ENCODE measurements at regions not wholly inside any gene's neighbourhood (a gene's known extent, or its start where the extent isn't known, plus 50 kb on each side); places are given as distances from the start of the nearest gene placed in this dataset.
"Not testable (repeated sequence)": the region's sequence is repeated elsewhere in the genome, so short reads cannot be mapped to it uniquely, and the experiment has no call there.

GRCh38 chr2:132268977-132269523 is 107.3 kb upstream of the ANKRD30BL start:
- H2AFZ ChIP-seq (ENCODE audit: low read length) = no peak overlapping the region
- H3K9me2 ChIP-seq (replicated peaks; ENCODE audit: low read depth, low read length) = no peaks in the 10 kb centered on the region
- H4K20me1 ChIP-seq (ENCODE audit: insufficient read depth, low read length, poor library complexity, severe bottlenecking) = no peaks in the 10 kb centered on the region
- H3K4me2 ChIP-seq (ENCODE audit: low read depth, low read length, poor library complexity, severe bottlenecking) = no peak overlapping the region
- H3F3A ChIP-seq (ENCODE audit: low read depth) = no peaks in the 10 kb centered on the region
- H3K79me2 ChIP-seq (ENCODE audit: insufficient read depth, low read length) = no peaks in the 10 kb centered on the region
- H3K9ac ChIP-seq (ENCODE audit: low read depth, low read length, poor library complexity, severe bottlenecking) = no peak overlapping the region
- H3K4me3 ChIP-seq (ENCODE audit: low read length, poor library complexity, severe bottlenecking) = no peak overlapping the region
- no peaks in the 10 kb centered on the region for H3K36me3 ChIP-seq (ENCODE audit: insufficient read depth, low read length)
- TF ChIP-seq EZH2phosphoT487 (IDR thresholded peaks at IDR 0.05; ENCODE audit: borderline replicate concordance) (no peak), CTCF (conservative IDR thresholded peaks at IDR 0.05; ENCODE audit: low read length) (no peak)
- H3K9me3 ChIP-seq (ENCODE audit: insufficient read depth, low read depth, low read length) = no peaks in the 10 kb centered on the region
- H3K27me3 ChIP-seq (ENCODE audit: insufficient read depth, low read length, poor library complexity, severe bottlenecking) = no peaks in the 10 kb centered on the region
- H3K4me1 ChIP-seq (ENCODE audit: insufficient read depth, low read length, poor library complexity, severe bottlenecking) = peaks cover 4% of the 10 kb centered on the region

GRCh38 chr2:132270255-132270654 is 108.5 kb upstream of the ANKRD30BL start:
- H3K9ac ChIP-seq (ENCODE audit: low read depth, low read length, poor library complexity, severe bottlenecking) = no peak overlapping the region
- H3K9me3 ChIP-seq (ENCODE audit: insufficient read depth, low read depth, low read length) = no peaks in the 10 kb centered on the region
- H3K9me2 ChIP-seq (replicated peaks; ENCODE audit: low read depth, low read length) = no peaks in the 10 kb centered on the region
- no peak overlapping the region for H3K4me3 ChIP-seq (ENCODE audit: low read length, poor library complexity, severe bottlenecking)
- TF ChIP-seq CTCF (conservative IDR thresholded peaks at IDR 0.05; ENCODE audit: low read length) = no peak
- TF ChIP-seq EZH2phosphoT487 (IDR thresholded peaks at IDR 0.05; ENCODE audit: borderline replicate concordance) = no peak
- no peaks in the 10 kb centered on the region for H4K20me1 ChIP-seq (ENCODE audit: insufficient read depth, low read length, poor library complexity, severe bottlenecking)
- no peaks in the 10 kb centered on the region for H3K27me3 ChIP-seq (ENCODE audit: insufficient read depth, low read length, poor library complexity, severe bottlenecking)
- H2AFZ ChIP-seq (ENCODE audit: low read length) = peak overlapping the region; percentile 43; the same call in 1 of the 2 replicates
- H3F3A ChIP-seq (ENCODE audit: low read depth) = no peaks in the 10 kb centered on the region
- H3K4me2 ChIP-seq (ENCODE audit: low read depth, low read length, poor library complexity, severe bottlenecking) = no peak overlapping the region
- peaks cover 4% of the 10 kb centered on the region for H3K4me1 ChIP-seq (ENCODE audit: insufficient read depth, low read length, poor library complexity, severe bottlenecking)
- H3K36me3 ChIP-seq (ENCODE audit: insufficient read depth, low read length) = no peaks in the 10 kb centered on the region
- no peaks in the 10 kb centered on the region for H3K79me2 ChIP-seq (ENCODE audit: insufficient read depth, low read length)

- Histone ChIP-seq H3K79me2 (ENCODE audit: insufficient read depth, low read length) (no peaks in the 10 kb centered on the region), H3K36me3 (ENCODE audit: insufficient read depth, low read length) (no peaks in the 10 kb centered on the region), H4K20me1 (ENCODE audit: insufficient read depth, low read length, poor library complexity, severe bottlenecking) (no peaks in the 10 kb centered on the region), H3K4me1 (ENCODE audit: insufficient read depth, low read length, poor library complexity, severe bottlenecking) (peaks cover 4% of the 10 kb centered on the region), H3K9ac (ENCODE audit: low read depth, low read length, poor library complexity, severe bottlenecking) (no peak overlapping the region), H2AFZ (ENCODE audit: low read length) (no peak overlapping the region), H3K4me3 (ENCODE audit: low read length, poor library complexity, severe bottlenecking) (no peak overlapping the region), H3F3A (ENCODE audit: low read depth) (no peaks in the 10 kb centered on the region), H3K9me2 (replicated peaks; ENCODE audit: low read depth, low read length) (no peaks in the 10 kb centered on the region), H3K4me2 (ENCODE audit: low read depth, low read length, poor library complexity, severe bottlenecking) (no peak overlapping the region), H3K27me3 (ENCODE audit: insufficient read depth, low read length, poor library complexity, severe bottlenecking) (no peaks in the 10 kb centered on the region), H3K9me3 (ENCODE audit: insufficient read depth, low read depth, low read length) (no peaks in the 10 kb centered on the region)
- TF ChIP-seq EZH2phosphoT487 (IDR thresholded peaks at IDR 0.05; ENCODE audit: borderline replicate concordance) (no peak), CTCF (conservative IDR thresholded peaks at IDR 0.05; ENCODE audit: low read length) (no peak)
These were observed 109.3 kb upstream of the ANKRD30BL start for GRCh38 chr2:132270981-132271546.

GRCh38 chr2:132271794-132272193 is 110.0 kb upstream of the ANKRD30BL start:
- H2AFZ ChIP-seq (ENCODE audit: low read length); H3K4me2 ChIP-seq (ENCODE audit: low read depth, low read length, poor library complexity, severe bottlenecking); H3K79me2 ChIP-seq (ENCODE audit: insufficient read depth, low read length); H3K9ac ChIP-seq (ENCODE audit: low read depth, low read length, poor library complexity, severe bottlenecking); H3K4me1 ChIP-seq (ENCODE audit: insufficient read depth, low read length, poor library complexity, severe bottlenecking); H3K36me3 ChIP-seq (ENCODE audit: insufficient read depth, low read length); H3F3A ChIP-seq (ENCODE audit: low read depth); H3K27me3 ChIP-seq (ENCODE audit: insufficient read depth, low read length, poor library complexity, severe bottlenecking); H3K4me3 ChIP-seq (ENCODE audit: low read length, poor library complexity, severe bottlenecking); H3K9me2 ChIP-seq (replicated peaks; ENCODE audit: low read depth, low read length); H3K9me3 ChIP-seq (ENCODE audit: insufficient read depth, low read depth, low read length); H4K20me1 ChIP-seq (ENCODE audit: insufficient read depth, low read length, poor library complexity, severe bottlenecking): not testable (repeated sequence)

Measured in Loucy (cell line).